ENCODE measurements at regions not wholly inside any gene's neighbourhood (a gene's known extent, or its start where the extent isn't known, plus 50 kb on each side); places are given as distances from the start of the nearest gene placed in this dataset.

- intact Hi-C loops (cut with DNase I), result no loop called here
- no peak for DNase-seq (ENCODE audit: low spot score)
Measured at GRCh38 chr3:18064586-18064985, 322.2 kb upstream of the TBC1D5 start.

- intact Hi-C loops (cut with DNase I), result no loop called here
- DNase-seq (ENCODE audit: low spot score), result no peak
Measured at GRCh38 chr3:18062657-18063025, 320.2 kb upstream of the TBC1D5 start.

- intact Hi-C loops (cut with DNase I), result no loop called here
- no peak for DNase-seq (ENCODE audit: low spot score)
Measured at GRCh38 chr3:18061737-18062656, 319.6 kb upstream of the TBC1D5 start.

- DNase-seq (ENCODE audit: low spot score), result no peak
- intact Hi-C loops (cut with DNase I), result no loop called here
Measured at GRCh38 chr3:18058666-18059065, 316.2 kb upstream of the TBC1D5 start.

GRCh38 chr3:18057471-18058091, 315.1 kb upstream of the TBC1D5 start:
- intact Hi-C loops (cut with DNase I), result no loop called here
- no peak for DNase-seq (ENCODE audit: low spot score)

- no peak for DNase-seq (ENCODE audit: low spot score)
- intact Hi-C loops (cut with DNase I), result no loop called here
Measured at GRCh38 chr3:18054625-18055024, 312.2 kb upstream of the TBC1D5 start.

GRCh38 chr3:18051306-18051705, 308.9 kb upstream of the TBC1D5 start:
- no peak for DNase-seq (ENCODE audit: low spot score)
- intact Hi-C loops (cut with DNase I), result no loop called here

GRCh38 chr3:18049096-18049495, 306.7 kb upstream of the TBC1D5 start:
- no peak for DNase-seq (ENCODE audit: low spot score)
- intact Hi-C loops (cut with DNase I), result no loop called here

- DNase-seq (ENCODE audit: low spot score), result no peak
- intact Hi-C loops (cut with DNase I), result no loop called here
Measured at GRCh38 chr3:18047052-18047451, 304.6 kb upstream of the TBC1D5 start.

- intact Hi-C loops (cut with DNase I), result no loop called here
- no peak for DNase-seq (ENCODE audit: low spot score)
Measured at GRCh38 chr3:18046131-18046915, 303.9 kb upstream of the TBC1D5 start.

- no peak for DNase-seq (ENCODE audit: low spot score)
- intact Hi-C loops (cut with DNase I), result no loop called here
Measured at GRCh38 chr3:18044971-18045880, 302.8 kb upstream of the TBC1D5 start.

- intact Hi-C loops (cut with DNase I), result no loop called here
- no peak for DNase-seq (ENCODE audit: low spot score)
Measured at GRCh38 chr3:18044191-18044590, 301.8 kb upstream of the TBC1D5 start.

GRCh38 chr3:18036450-18036815, 294.0 kb upstream of the TBC1D5 start:
- no peak for DNase-seq (ENCODE audit: low spot score)
- intact Hi-C loops (cut with DNase I), result no loop called here

GRCh38 chr3:18035641-18036449, 293.4 kb upstream of the TBC1D5 start:
- intact Hi-C loops (cut with DNase I), result no loop called here

GRCh38 chr3:18033581-18034108, 291.2 kb upstream of the TBC1D5 start:
- no peak for DNase-seq (ENCODE audit: low spot score)
- intact Hi-C loops (cut with DNase I), result loop anchor here in 1 of 2 donors (5.0 kb wide), 1 partner anchor 456 kb away; no protein-coding TSS in a partner anchor

More at GRCh38 chr3:18035641-18036449, 293.4 kb upstream of the TBC1D5 start:
- DNase-seq (ENCODE audit: low spot score), result no peak

GRCh38 chr3:18030371-18030870, 288.0 kb upstream of the TBC1D5 start:
- DNase-seq (ENCODE audit: low spot score), result no peak
- intact Hi-C loops (cut with DNase I), result loop anchor here in 1 of 2 donors (5.0 kb wide), 1 partner anchor 453 kb away; no protein-coding TSS in a partner anchor

GRCh38 chr3:18027161-18027939, 284.9 kb upstream of the TBC1D5 start:
- intact Hi-C loops (cut with DNase I), result no loop called here
- no peak for DNase-seq (ENCODE audit: low spot score)

All from posterior vena cava (tissue), 2 donors.